ENCODE measurements at regions not wholly inside any gene's neighbourhood (a gene's known extent, or its start where the extent isn't known, plus 50 kb on each side); places are given as distances from the start of the nearest gene placed in this dataset.

- no peaks in the 10 kb centered on the region for H3K36me3 ChIP-seq
- intact Hi-C loops (cut with DNase I) = no loop called here
- H3K27me3 ChIP-seq = no peaks in the 10 kb centered on the region
- H3K27ac ChIP-seq = no peak overlapping the region
- peaks cover 0 to 4% (median 0%) of the 10 kb centered on the region in 4 donors for H3K9me3 ChIP-seq
- TF ChIP-seq CTCF (IDR thresholded peaks at IDR 0.05) (no peak), EP300 (IDR thresholded peaks at IDR 0.05) (no peak), POLR2A (IDR thresholded peaks at IDR 0.05) (no peak)
- WGBS, 2 donors = 75 to 85% methylated on average over 1 of the region's 1 CpG
- DNase-seq = no peak
- H3K4me3 ChIP-seq = no peak overlapping the region
- no peaks in the 10 kb centered on the region for H3K4me1 ChIP-seq
Measured at GRCh38 chr11:97740801-97741151, 1280.0 kb upstream of the CNTN5 start.

- DNase-seq = no peak
- intact Hi-C loops (cut with DNase I) = no loop called here
- 69 to 71% methylated on average over 3 of the region's 3 CpGs for WGBS, 2 donors
- Histone ChIP-seq H3K4me3 (no peak overlapping the region), H3K9me3 (peaks cover 0 to 4% (median 0%) of the 10 kb centered on the region in 4 donors), H3K27me3 (no peaks in the 10 kb centered on the region), H3K36me3 (no peaks in the 10 kb centered on the region), H3K27ac (no peak overlapping the region), H3K4me1 (no peaks in the 10 kb centered on the region)
- no peak for TF ChIP-seq POLR2A (IDR thresholded peaks at IDR 0.05)
- TF ChIP-seq POLR2AphosphoS5 (IDR thresholded peaks at IDR 0.05) = no peak
Measured at GRCh38 chr11:97742717-97743116, 1278.0 kb upstream of the CNTN5 start.

DNA sequence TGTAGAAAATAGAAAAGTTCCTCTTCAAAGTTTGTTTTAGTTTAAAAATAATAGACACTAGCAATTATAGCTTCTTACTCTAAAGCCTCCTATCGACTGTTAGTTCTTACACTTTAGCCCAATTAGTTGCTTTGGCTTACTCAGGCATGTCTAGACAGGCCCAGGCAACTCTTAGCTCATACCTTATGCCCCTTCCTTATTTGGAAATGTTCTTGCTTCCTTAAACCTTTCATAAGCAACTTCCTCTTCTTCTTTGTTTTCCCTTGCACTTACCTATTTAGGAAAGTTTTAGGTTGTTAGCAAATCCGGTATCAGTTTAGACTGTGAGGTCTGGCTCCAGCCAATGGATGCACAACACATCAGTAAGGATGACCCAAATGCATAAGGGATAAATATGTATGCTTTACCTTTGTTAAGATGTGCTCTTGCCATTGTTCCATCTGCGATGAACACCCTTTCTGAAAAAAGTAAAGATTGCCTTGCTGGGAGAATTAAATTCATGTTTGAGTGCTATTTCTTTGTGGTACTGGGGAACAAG, 1277.5 kb upstream of the CNTN5 start:
- no peak for TF ChIP-seq POLR2AphosphoS5 (IDR thresholded peaks at IDR 0.05)
- no peak for TF ChIP-seq CTCF (IDR thresholded peaks at IDR 0.05)
- no peak for TF ChIP-seq POLR2A (IDR thresholded peaks at IDR 0.05)
- no peak for TF ChIP-seq EP300 (IDR thresholded peaks at IDR 0.05)
- no peaks in the 10 kb centered on the region for H3K36me3 ChIP-seq
- no peaks in the 10 kb centered on the region for H3K4me1 ChIP-seq
- H3K27ac ChIP-seq = no peak overlapping the region
- intact Hi-C loops (cut with DNase I) = no loop called here
- no peak overlapping the region for H3K4me3 ChIP-seq
- DNase-seq = no peak
- 87% methylated on average over 3 of the region's 3 CpGs for WGBS, 2 donors
- H3K27me3 ChIP-seq = no peaks in the 10 kb centered on the region
- H3K9me3 ChIP-seq = peaks cover 0 to 4% (median 0%) of the 10 kb centered on the region in 4 donors

DNA sequence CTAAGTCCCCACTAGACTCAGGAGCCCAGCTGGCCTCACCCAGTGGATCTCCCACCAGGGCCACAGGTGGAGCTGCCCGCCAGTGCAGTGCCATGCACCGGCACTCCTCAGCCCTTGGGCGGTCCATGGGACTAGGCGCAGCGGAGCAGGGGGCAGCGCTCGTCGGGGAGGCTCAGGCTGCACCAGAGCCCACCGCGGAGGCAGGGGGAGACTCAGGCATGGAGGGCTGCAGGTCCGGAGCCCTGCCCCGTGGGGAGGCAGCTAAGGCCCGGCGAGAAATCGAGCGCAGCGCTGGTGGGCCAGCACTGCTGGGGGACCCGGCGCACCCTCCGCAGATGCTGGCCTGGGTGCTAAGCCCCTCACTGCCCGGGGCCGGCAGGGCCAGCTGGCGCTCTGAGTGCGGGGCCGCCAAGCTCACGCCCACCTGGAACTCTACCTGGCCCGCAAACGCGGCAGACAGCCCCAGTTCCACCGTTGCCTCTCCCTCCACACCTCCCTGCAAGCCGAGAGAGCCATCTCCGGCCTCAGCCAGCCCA, 1275.2 kb upstream of the CNTN5 start:
- 81 to 85% methylated on average over 32 of the region's 32 CpGs for WGBS, 2 donors
- Histone ChIP-seq H3K9me3 (peaks cover 0 to 4% (median 0%) of the 10 kb centered on the region in 4 donors), H3K27ac (no peak overlapping the region), H3K4me1 (no peaks in the 10 kb centered on the region), H3K27me3 (no peaks in the 10 kb centered on the region), H3K4me3 (no peak overlapping the region), H3K36me3 (no peaks in the 10 kb centered on the region)
- no peak for DNase-seq
- no peak for TF ChIP-seq POLR2A (IDR thresholded peaks at IDR 0.05)
- no peak for TF ChIP-seq CTCF (IDR thresholded peaks at IDR 0.05)
- no peak for TF ChIP-seq POLR2AphosphoS5 (IDR thresholded peaks at IDR 0.05)
- no peak for TF ChIP-seq EP300 (IDR thresholded peaks at IDR 0.05)
- intact Hi-C loops (cut with DNase I) = no loop called here

DNA sequence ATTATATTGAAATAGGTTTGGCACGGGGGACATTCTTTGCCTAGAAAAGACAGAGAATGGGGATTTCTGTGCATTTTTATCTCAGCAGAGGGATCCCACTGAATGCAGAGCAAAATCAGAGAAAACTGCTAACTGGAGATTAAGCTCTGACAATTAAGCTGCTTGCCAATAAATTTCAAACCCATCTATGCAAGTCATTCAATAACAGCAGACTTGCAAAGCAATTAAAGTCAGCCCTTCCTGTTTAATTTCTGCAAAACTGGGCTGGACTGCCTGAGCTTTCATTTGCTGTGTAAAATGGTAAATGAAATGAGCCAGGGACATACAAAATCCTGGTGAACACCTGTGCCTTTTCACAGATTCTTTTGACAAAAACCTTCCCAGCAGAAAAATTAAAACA, 1273.9 kb upstream of the CNTN5 start:
- Histone ChIP-seq H3K27me3 (no peaks in the 10 kb centered on the region), H3K36me3 (no peaks in the 10 kb centered on the region), H3K4me3 (no peak overlapping the region), H3K9me3 (peaks cover 0 to 4% (median 0%) of the 10 kb centered on the region in 4 donors), H3K27ac (no peak overlapping the region), H3K4me1 (no peaks in the 10 kb centered on the region)
- intact Hi-C loops (cut with DNase I) = no loop called here
- 1 to 30% methylated on average over 1 of the region's 1 CpG for WGBS, 2 donors
- no peak for DNase-seq
- TF ChIP-seq POLR2A (IDR thresholded peaks at IDR 0.05) (no peak), CTCF (IDR thresholded peaks at IDR 0.05) (no peak), POLR2AphosphoS5 (IDR thresholded peaks at IDR 0.05) (no peak)

All from sigmoid colon (tissue), 6 donors.